ENCODE measurements at regions not wholly inside any gene's neighbourhood (a gene's known extent, or its start where the extent isn't known, plus 50 kb on each side); places are given as distances from the start of the nearest gene placed in this dataset.

GRCh38 chr14:57139173-57139572, 129.5 kb downstream of the EXOC5 start:
- no peak for TF ChIP-seq CTCF (IDR thresholded peaks at IDR 0.05)
- TF ChIP-seq POLR2A (IDR thresholded peaks at IDR 0.05) = no peak
- no peak for TF ChIP-seq POLR2AphosphoS5 (IDR thresholded peaks at IDR 0.05)
